HepG2 (cell line): ENCODE measurements at regions not wholly inside any gene's neighbourhood (a gene's known extent, or its start where the extent isn't known, plus 50 kb on each side); places are given as distances from the start of the nearest gene placed in this dataset.

Experiments
- ATAC-seq: fragments of 200-7000 bp; cut with Tn5 transposase; 3 replicates; pipeline ENCODE4 v1.9.1; 2020; ENCODE audit warnings: mild to moderate bottlenecking, moderate library complexity
- BruUV-seq: library from RNA; stranded (reverse); fragments of 400-500 nt; replicated peaks from 2 replicates; lab custom pipeline; 2021; lab: Mats Ljungman, UMichigan
- CTCF ChIA-PET: fragments of 300-600 bp; formaldehyde crosslinking; extraction: SDS; loops from one replicate; lab custom pipeline; 2021; ENCODE audit warnings: low total read pairs, inconsistent platforms, low intra/inter-chr PET ratio; lab: Yijun Ruan, JAX
- POLR2A ChIA-PET: fragments of 350-600 bp; sonication (Branson Sonifier 250); formaldehyde crosslinking; loops from one replicate; lab custom pipeline; 2020; ENCODE audit warnings: antibody characterized with exemption, inconsistent platforms; lab: Yijun Ruan, JAX
- DNase-seq: peaks from one replicate; pipeline ENCODE4 v3.0.0-alpha.2; 2015; ENCODE audit warnings: low spot score
- FAIRE-seq: peaks from 3 replicates; lab custom pipeline; 2011; peaks lifted over from hg19 to GRCh38; lab: Jason Lieb, UNC
- H2AFZ ChIP-seq: one replicate; pipeline ENCODE4 v1.6.1; 2011; ENCODE audit warnings: low read length, inconsistent platforms
- H3K27ac ChIP-seq: fragments of 300-600 bp; 3 replicates; pipeline ENCODE4 v1.8.0; 2011; ENCODE audit warnings: mixed run types, mild to moderate bottlenecking, mixed read lengths, low read length, inconsistent platforms; ENCODE audit not compliant: insufficient read depth; ENCODE audit errors: extremely low read length
- H3K27me3 ChIP-seq, 2 experiments: fragments of 200-600 bp in 1 of 2; 2 replicates in 1 of 2; 3 replicates in 1 of 2; pipeline versions ENCODE4 v1.6.0 to v1.8.0; 2011; ENCODE audit warnings: low read length in 2 of 2, mild to moderate bottlenecking in 2 of 2, moderate library complexity in 2 of 2, inconsistent platforms in 1 of 2; ENCODE audit not compliant: insufficient read depth in 2 of 2, control insufficient read depth in 1 of 2
- H3K36me3 ChIP-seq, 2 experiments: fragments of 200-600 bp in 1 of 2; replicated peaks in 1 of 2; 2 replicates in 1 of 2; 3 replicates in 1 of 2; pipeline versions ENCODE4 v1.5.1 to v1.8.0; 2011; ENCODE audit warnings: low read length in 2 of 2, inconsistent platforms in 1 of 2; ENCODE audit not compliant: insufficient read depth in 2 of 2, control insufficient read depth in 1 of 2
- H3K4me1 ChIP-seq: 2 replicates; pipeline ENCODE4 v1.5.1; 2012; ENCODE audit warnings: low read length, inconsistent platforms; ENCODE audit not compliant: insufficient read depth
- H3K4me2 ChIP-seq: 2 replicates; pipeline ENCODE4 v1.6.0; 2011; ENCODE audit warnings: low read depth, low read length, inconsistent platforms
- H3K4me3 ChIP-seq, 3 experiments: fragments of 200-600 bp in 1 of 3; sonication (generic), shearing (Covaris generic) in 1 of 3; replicated peaks in 1 of 3; 2 replicates each; pipeline ENCODE4 v1.5.1; 2011 to 2016; ENCODE audit warnings: low read length in 3 of 3, inconsistent platforms in 2 of 3, low read depth in 2 of 3, mild to moderate bottlenecking in 2 of 3, control low read depth in 1 of 3, mixed read lengths in 1 of 3; ENCODE audit not compliant: insufficient read depth in 1 of 3
- H3K79me2 ChIP-seq: one replicate; pipeline ENCODE4 v1.6.1; 2011; ENCODE audit warnings: low read length, inconsistent platforms; ENCODE audit not compliant: insufficient read depth
- H3K9ac ChIP-seq: 2 replicates; pipeline ENCODE4 v1.6.0; 2011; ENCODE audit warnings: mild to moderate bottlenecking, low read depth, low read length, inconsistent platforms; ENCODE audit not compliant: insufficient read depth
- H3K9me3 ChIP-seq: 2 replicates; pipeline ENCODE4 v1.5.1; 2012; ENCODE audit warnings: mild to moderate bottlenecking, low read length
- H4K20me1 ChIP-seq: 2 replicates; pipeline ENCODE4 v1.6.0; 2011; ENCODE audit warnings: inconsistent platforms, mild to moderate bottlenecking, low read length, moderate library complexity; ENCODE audit not compliant: insufficient read depth
- KLF16 ChIP-seq, 2 experiments: sonication (generic) in 1 of 2; formaldehyde crosslinking in 1 of 2; IDR thresholded peaks; 2 replicates each; pipeline versions ENCODE4 v1.6.1 to v1.8.0; 2016 to 2023; ENCODE audit warnings: missing genetic modification reagents in 2 of 2, missing compliant biosample characterization in 1 of 2
- MAFK ChIP-seq, 2 experiments: IDR thresholded peaks in 1 of 2; conservative IDR thresholded peaks in 1 of 2; 2 replicates each; pipeline ENCODE4 v1.6.1; 2011; ENCODE audit warnings: improper control_type of control experiment in 2 of 2, low read length in 2 of 2
- NONO ChIP-seq, 2 experiments: fragments of 450-650 bp in 1 of 2; sonication (generic) in 1 of 2; formaldehyde crosslinking in 1 of 2; IDR thresholded peaks in 1 of 2; conservative IDR thresholded peaks in 1 of 2; 2 replicates each; pipeline versions ENCODE4 v1.6.1 to v1.8.0; 2017 to 2022; ENCODE audit warnings: mild to moderate bottlenecking in 1 of 2, missing genetic modification reagents in 1 of 2, moderate library complexity in 1 of 2
- NR1H2 ChIP-seq: sonication (generic); formaldehyde crosslinking; IDR thresholded peaks from 2 replicates; pipeline ENCODE4 v1.8.1; 2022; ENCODE audit warnings: low read depth, missing genetic modification reagents, borderline replicate concordance
- ZNF24 ChIP-seq: fragments of 450-650 bp; IDR thresholded peaks from 2 replicates; pipeline ENCODE4 v1.6.1; 2017; ENCODE audit warnings: antibody characterized with exemption, mild to moderate bottlenecking
- WGBS: methylation state at CpG from one replicate; pipeline ENCODE4 v1.1.6; 2017; ENCODE audit warnings: low lambda C conversion rate; 5-methylcytosine and 5-hydroxymethylcytosine counted together
- in situ Hi-C: cut with HindIII; loops from 2 replicates; pipeline ENCODE4 v1.10.0; 2017; ENCODE audit warnings: low pct_unique_long_range_greater_than_20kb; ENCODE audit not compliant: extremely low pct_ligation_motif_present
- intact Hi-C: fragments of 100-400 bp; cut with micrococcal nuclease; formaldehyde crosslinking; loops from one replicate; pipeline ENCODE4 v1.10.0; 2022; ENCODE audit not compliant: unreplicated experiment
- TF ChIP-seq, protein P1 (sequence below): sonication (generic); formaldehyde crosslinking; IDR thresholded peaks from 2 replicates; pipeline ENCODE4 v1.4.0; 2020; ENCODE audit warnings: mild to moderate bottlenecking, missing genetic modification reagents
- TF ChIP-seq, protein P2 (sequence below): sonication (generic); formaldehyde crosslinking; IDR thresholded peaks from 2 replicates; pipeline ENCODE4 v1.4.0; 2020; ENCODE audit warnings: missing genetic modification reagents, mild to moderate bottlenecking, borderline replicate concordance

DNA sequence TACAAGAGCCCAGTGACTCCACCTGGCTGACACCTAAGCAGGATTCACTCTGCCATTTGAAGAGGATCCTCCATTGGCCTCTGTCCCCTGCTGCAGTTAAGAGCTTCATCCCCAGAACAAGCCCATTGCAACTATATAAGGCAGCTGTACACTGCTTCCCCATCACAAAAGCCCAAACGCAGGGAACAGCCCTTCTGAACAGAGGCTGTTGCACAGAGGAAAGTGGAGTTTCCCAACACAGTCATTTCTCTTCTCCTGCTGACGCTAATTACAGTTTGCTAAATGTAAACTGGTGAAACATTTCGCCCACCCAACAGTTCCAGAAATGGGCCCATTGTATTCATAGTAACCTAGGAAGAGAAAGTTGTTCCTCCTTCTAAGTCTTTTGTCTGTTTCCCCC, 455.8 kb upstream of the DAB1 start:
- Histone ChIP-seq H3K79me2 (no peaks in the 10 kb centered on the region), H3K9me3 (no peaks in the 10 kb centered on the region), H3K36me3 (no peaks in the 10 kb centered on the region), H3K27ac (no peak overlapping the region), H3K9ac (no peak overlapping the region), H2AFZ (no peak overlapping the region), H3K4me2 (no peak overlapping the region), H3K27me3 (no peaks in the 10 kb centered on the region), H4K20me1 (no peaks in the 10 kb centered on the region), H3K4me1 (no peaks in the 10 kb centered on the region), H3K4me3 (no peak overlapping the region)
- in situ Hi-C loops: no loop called here
- BruUV-seq: no TSS peak
- intact Hi-C loops: no loop called here
- TF ChIP-seq MAFK (conservative IDR thresholded peaks at IDR 0.05 in 1 of 2, IDR thresholded peaks at IDR 0.05 in 1 of 2; ENCODE audit: low read length in 2 of 2): no peak
- no peak for TF ChIP-seq KLF16 (CRISPR knock-in tag; IDR thresholded peaks at IDR 0.05)
- 0% methylated on average over 3 of the region's 3 CpGs for WGBS
- POLR2A ChIA-PET: no interaction called here
- DNase-seq: no peak
- CTCF ChIA-PET: no interaction called here
- FAIRE-seq: no peak
- no peak for ATAC-seq

DNA sequence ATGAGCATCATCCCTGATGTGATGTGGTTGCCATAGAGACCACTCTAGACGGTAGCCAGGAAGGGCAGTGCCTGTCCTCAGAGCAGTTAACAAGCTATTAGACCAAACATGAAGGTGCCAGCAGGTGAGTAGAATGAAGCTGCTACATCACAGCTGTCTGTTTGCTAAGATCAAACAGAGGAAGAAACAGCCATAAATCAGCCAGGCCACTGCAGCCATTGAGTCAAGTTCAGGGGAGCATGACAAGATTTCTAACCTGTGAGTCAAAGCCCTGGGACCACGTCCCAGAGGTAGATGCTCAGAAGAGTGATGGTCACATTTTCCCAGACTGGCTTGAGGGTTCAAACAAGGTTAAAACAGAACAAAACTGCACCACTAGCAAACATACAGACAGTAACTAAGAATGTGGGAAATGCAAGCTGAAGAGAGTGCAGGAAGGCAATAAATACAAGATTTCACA, 450.6 kb upstream of the DAB1 start:
- no peak for DNase-seq
- Histone ChIP-seq H3K9me3 (no peaks in the 10 kb centered on the region), H3K27ac (no peak overlapping the region), H2AFZ (no peak overlapping the region), H3K36me3 (no peaks in the 10 kb centered on the region), H3K79me2 (no peaks in the 10 kb centered on the region), H3K9ac (no peak overlapping the region), H4K20me1 (no peaks in the 10 kb centered on the region), H3K4me2 (no peak overlapping the region), H3K4me3 (no peak overlapping the region), H3K27me3 (no peaks in the 10 kb centered on the region), H3K4me1 (peaks cover under 1% of the 10 kb centered on the region; the same call in 1 of the 2 replicates)
- intact Hi-C loops (no loop called here), in situ Hi-C loops (no loop called here)
- ChIA-PET POLR2A (no interaction called here), CTCF (no interaction called here)
- WGBS: 0% methylated on average over 2 of the region's 2 CpGs
- BruUV-seq: no TSS peak
- ATAC-seq: no peak
- no peak for FAIRE-seq
- TF ChIP-seq, protein P1, sequence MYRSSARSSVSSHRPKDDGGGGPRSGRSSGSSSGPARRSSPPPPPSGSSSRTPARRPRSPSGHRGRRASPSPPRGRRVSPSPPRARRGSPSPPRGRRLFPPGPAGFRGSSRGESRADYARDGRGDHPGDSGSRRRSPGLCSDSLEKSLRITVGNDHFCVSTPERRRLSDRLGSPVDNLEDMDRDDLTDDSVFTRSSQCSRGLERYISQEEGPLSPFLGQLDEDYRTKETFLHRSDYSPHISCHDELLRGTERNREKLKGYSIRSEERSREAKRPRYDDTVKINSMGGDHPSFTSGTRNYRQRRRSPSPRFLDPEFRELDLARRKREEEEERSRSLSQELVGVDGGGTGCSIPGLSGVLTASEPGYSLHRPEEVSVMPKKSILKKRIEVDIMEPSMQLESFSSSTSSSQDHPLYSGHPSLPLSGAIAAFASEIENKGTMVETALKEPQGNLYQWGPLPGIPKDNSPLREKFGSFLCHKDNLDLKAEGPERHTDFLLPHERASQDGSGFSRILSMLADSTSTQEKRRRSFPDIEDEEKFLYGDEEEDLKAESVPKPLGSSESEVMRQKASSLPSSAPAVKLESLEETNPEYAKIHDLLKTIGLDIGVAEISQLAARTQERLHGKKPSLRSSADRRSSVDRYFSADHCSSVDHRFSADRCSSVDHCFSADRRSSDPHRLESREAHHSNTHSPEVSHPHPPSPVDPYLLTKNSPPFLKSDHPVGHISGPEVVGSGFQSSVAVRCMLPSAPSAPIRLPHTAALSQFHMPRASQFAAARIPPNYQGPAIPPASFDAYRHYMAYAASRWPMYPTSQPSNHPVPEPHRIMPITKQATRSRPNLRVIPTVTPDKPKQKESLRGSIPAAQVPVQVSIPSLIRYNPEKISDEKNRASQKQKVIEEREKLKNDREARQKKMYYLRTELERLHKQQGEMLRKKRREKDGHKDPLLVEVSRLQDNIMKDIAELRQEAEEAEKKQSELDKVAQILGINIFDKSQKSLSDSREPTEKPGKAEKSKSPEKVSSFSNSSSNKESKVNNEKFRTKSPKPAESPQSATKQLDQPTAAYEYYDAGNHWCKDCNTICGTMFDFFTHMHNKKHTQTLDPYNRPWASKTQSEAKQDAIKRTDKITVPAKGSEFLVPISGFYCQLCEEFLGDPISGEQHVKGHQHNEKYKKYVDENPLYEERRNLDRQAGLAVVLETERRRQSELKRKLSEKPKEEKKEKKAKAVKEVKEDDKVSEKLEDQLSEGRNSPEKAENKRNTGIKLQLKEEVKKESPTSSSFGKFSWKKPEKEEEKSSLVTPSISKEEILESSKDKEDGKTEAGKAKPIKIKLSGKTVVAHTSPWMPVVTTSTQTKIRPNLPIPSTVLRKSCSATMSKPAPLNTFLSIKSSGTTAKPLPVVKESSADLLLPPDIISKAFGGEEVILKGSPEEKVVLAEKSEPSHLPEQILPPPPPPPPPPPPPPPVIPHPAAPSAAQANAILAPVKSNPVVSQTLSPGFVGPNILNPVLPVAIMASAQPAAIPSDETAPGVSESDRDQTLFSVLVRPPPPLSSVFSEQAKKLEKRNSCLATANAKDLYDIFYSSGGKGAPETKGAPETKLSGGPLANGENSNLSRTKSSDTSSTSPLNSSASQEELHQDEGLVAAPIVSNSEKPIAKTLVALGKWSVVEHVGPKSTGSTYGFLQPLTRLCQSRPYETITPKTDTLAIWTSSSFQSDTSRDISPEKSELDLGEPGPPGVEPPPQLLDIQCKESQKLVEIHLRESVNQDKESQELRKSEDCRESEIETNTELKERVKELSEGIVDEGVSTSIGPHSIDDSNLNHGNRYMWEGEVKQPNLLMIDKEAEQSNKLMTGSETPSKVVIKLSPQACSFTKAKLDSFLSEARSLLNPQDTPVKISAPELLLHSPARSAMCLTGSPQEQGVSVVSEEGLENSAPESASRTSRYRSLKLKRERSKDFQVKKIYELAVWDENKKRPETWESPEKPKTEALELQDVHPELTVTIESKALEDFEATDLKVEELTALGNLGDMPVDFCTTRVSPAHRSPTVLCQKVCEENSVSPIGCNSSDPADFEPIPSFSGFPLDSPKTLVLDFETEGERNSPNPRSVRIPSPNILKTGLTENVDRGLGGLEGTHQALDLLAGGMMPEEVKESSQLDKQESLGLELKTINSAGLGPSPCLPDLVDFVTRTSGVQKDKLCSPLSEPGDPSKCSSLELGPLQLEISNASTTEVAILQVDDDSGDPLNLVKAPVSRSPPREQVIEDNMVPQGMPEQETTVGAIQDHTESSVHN: no peak
- TF ChIP-seq ZNF24 (no peak), NONO (IDR thresholded peaks at IDR 0.05) (no peak), NONO (CRISPR knock-in tag; conservative IDR thresholded peaks at IDR 0.05) (no peak), NR1H2 (no peak)
- TF ChIP-seq, protein P2, sequence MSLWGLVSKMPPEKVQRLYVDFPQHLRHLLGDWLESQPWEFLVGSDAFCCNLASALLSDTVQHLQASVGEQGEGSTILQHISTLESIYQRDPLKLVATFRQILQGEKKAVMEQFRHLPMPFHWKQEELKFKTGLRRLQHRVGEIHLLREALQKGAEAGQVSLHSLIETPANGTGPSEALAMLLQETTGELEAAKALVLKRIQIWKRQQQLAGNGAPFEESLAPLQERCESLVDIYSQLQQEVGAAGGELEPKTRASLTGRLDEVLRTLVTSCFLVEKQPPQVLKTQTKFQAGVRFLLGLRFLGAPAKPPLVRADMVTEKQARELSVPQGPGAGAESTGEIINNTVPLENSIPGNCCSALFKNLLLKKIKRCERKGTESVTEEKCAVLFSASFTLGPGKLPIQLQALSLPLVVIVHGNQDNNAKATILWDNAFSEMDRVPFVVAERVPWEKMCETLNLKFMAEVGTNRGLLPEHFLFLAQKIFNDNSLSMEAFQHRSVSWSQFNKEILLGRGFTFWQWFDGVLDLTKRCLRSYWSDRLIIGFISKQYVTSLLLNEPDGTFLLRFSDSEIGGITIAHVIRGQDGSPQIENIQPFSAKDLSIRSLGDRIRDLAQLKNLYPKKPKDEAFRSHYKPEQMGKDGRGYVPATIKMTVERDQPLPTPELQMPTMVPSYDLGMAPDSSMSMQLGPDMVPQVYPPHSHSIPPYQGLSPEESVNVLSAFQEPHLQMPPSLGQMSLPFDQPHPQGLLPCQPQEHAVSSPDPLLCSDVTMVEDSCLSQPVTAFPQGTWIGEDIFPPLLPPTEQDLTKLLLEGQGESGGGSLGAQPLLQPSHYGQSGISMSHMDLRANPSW: no peak
